ENCODE measurements at regions not wholly inside any gene's neighbourhood (a gene's known extent, or its start where the extent isn't known, plus 50 kb on each side); places are given as distances from the start of the nearest gene placed in this dataset.

DNA sequence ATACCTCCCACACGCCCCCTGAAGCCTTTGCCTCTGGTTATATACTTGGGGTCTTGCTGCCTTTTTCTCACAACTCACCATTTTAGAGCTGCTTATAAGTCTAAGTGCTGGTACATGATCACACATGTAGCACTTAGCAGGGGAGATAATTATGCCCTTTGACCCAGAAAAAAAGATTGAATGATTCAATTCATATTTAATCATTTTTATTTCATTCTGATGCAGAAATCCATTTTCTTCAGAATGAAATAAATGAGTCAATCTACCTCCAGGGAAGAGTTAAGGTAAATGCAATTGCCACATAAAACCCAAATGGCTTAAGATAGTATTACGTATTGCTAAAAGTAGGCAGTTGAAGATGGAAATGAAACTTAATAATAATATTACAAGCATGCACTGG, 414.6 kb upstream of the PRICKLE1 start:
- TF ChIP-seq, protein P1, sequence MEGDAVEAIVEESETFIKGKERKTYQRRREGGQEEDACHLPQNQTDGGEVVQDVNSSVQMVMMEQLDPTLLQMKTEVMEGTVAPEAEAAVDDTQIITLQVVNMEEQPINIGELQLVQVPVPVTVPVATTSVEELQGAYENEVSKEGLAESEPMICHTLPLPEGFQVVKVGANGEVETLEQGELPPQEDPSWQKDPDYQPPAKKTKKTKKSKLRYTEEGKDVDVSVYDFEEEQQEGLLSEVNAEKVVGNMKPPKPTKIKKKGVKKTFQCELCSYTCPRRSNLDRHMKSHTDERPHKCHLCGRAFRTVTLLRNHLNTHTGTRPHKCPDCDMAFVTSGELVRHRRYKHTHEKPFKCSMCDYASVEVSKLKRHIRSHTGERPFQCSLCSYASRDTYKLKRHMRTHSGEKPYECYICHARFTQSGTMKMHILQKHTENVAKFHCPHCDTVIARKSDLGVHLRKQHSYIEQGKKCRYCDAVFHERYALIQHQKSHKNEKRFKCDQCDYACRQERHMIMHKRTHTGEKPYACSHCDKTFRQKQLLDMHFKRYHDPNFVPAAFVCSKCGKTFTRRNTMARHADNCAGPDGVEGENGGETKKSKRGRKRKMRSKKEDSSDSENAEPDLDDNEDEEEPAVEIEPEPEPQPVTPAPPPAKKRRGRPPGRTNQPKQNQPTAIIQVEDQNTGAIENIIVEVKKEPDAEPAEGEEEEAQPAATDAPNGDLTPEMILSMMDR (IDR thresholded peaks at IDR 0.05) = no peak
- TF ChIP-seq, protein P2, sequence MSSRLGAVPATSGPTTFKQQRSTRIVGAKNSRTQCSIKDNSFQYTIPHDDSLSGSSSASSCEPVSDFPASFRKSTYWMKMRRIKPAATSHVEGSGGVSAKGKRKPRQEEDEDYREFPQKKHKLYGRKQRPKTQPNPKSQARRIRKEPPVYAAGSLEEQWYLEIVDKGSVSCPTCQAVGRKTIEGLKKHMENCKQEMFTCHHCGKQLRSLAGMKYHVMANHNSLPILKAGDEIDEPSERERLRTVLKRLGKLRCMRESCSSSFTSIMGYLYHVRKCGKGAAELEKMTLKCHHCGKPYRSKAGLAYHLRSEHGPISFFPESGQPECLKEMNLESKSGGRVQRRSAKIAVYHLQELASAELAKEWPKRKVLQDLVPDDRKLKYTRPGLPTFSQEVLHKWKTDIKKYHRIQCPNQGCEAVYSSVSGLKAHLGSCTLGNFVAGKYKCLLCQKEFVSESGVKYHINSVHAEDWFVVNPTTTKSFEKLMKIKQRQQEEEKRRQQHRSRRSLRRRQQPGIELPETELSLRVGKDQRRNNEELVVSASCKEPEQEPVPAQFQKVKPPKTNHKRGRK (CRISPR knock-in tag; IDR thresholded peaks at IDR 0.05; ENCODE audit: borderline replicate concordance) = no peak
- TF ChIP-seq, protein P3, sequence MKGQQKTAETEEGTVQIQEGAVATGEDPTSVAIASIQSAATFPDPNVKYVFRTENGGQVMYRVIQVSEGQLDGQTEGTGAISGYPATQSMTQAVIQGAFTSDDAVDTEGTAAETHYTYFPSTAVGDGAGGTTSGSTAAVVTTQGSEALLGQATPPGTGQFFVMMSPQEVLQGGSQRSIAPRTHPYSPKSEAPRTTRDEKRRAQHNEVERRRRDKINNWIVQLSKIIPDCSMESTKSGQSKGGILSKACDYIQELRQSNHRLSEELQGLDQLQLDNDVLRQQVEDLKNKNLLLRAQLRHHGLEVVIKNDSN (CRISPR knock-in tag; IDR thresholded peaks at IDR 0.05) = no peak
- TF ChIP-seq, protein P4, sequence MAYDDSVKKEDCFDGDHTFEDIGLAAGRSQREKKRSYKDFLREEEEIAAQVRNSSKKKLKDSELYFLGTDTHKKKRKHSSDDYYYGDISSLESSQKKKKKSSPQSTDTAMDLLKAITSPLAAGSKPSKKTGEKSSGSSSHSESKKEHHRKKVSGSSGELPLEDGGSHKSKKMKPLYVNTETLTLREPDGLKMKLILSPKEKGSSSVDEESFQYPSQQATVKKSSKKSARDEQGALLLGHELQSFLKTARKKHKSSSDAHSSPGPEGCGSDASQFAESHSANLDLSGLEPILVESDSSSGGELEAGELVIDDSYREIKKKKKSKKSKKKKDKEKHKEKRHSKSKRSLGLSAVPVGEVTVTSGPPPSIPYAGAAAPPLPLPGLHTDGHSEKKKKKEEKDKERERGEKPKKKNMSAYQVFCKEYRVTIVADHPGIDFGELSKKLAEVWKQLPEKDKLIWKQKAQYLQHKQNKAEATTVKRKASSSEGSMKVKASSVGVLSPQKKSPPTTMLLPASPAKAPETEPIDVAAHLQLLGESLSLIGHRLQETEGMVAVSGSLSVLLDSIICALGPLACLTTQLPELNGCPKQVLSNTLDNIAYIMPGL (CRISPR knock-in tag; IDR thresholded peaks at IDR 0.05) = no peak
- TF ChIP-seq EMX1 (CRISPR knock-in tag; IDR thresholded peaks at IDR 0.05) = no peak
- TF ChIP-seq GABPB1 (CRISPR knock-in tag; IDR thresholded peaks at IDR 0.05) = no peak
- TF ChIP-seq CREM (CRISPR knock-in tag; IDR thresholded peaks at IDR 0.05) = no peak
- no peak for TF ChIP-seq JUN (CRISPR knock-in tag; IDR thresholded peaks at IDR 0.05)
- TF ChIP-seq ZNF232 (CRISPR knock-in tag; IDR thresholded peaks at IDR 0.05) = no peak
- no peak for TF ChIP-seq IRF2 (CRISPR knock-in tag; IDR thresholded peaks at IDR 0.05; ENCODE audit: borderline replicate concordance, low read depth)

All from WTC11 (cell line).